ENCODE measurements at regions not wholly inside any gene's neighbourhood (a gene's known extent, or its start where the extent isn't known, plus 50 kb on each side); places are given as distances from the start of the nearest gene placed in this dataset.
"Not testable (repeated sequence)": the region's sequence is repeated elsewhere in the genome, so short reads cannot be mapped to it uniquely, and the experiment has no call there.

GRCh38 chr5:116861666-116862065 is 287.0 kb upstream of the SEMA6A start:
- DNase-seq (ENCODE audit: low read depth), result no peak
- TF ChIP-seq CTCF (conservative IDR thresholded peaks at IDR 0.05; ENCODE audit: low read depth, low read length), result no peak
- no peak overlapping the region for H3K4me3 ChIP-seq (ENCODE audit: low read length)

DNA sequence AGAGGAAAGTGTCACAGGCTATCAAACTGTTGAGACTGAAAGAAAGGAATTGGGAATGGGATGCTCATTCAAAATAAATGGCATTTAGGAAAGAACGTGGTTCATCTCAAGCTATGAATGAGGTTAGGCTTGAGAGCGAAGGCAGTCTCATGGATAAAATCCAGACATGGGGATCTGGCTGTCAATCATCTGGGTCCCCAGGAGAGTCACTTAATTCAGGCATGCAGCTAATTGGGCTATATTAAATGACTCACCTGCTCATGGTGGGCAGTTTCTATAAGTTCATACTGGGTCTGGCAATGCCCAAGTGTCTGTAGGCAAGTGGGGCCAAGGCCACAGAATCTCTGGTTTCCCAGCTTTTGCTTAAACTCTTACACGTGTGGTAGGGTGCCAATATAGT is 286.5 kb upstream of the SEMA6A start:
- no peak for DNase-seq (ENCODE audit: low read depth)
- H3K4me3 ChIP-seq (ENCODE audit: low read length), result no peak overlapping the region
- no peak for TF ChIP-seq CTCF (conservative IDR thresholded peaks at IDR 0.05; ENCODE audit: low read depth, low read length)

GRCh38 chr5:116859666-116860320 is 285.2 kb upstream of the SEMA6A start:
- no peak overlapping the region for H3K4me3 ChIP-seq (ENCODE audit: low read length)
- no peak for DNase-seq (ENCODE audit: low read depth)
- TF ChIP-seq CTCF (conservative IDR thresholded peaks at IDR 0.05; ENCODE audit: low read depth, low read length), result no peak

DNA sequence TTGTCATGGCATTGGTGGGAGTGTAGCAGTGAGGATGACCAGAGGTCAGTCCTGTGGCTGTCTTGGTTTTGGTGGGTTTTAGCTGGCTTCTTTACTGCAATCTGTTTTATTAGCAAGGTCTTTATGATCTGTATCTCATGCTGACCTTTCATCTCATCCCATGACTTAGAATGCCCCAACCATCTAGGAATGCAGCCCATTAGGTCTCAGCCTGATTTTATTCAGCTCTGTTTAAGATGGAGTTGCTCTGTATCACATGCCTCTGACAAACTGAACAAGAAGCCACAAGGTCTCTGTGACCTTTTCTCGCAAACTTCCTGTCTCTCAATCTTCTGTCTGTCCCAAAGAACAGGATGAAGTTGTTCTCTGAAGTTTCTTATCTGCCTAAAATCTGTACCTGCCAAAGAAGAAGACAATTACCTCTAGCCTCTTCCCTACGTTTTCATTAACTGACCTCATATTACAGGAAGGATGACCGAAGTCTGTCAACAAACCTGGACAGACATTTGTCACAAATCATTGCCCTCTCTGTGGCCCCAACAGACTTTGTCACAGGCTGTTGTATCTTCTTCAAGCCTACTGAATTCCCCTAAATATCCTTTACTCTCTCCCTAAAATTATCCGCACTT is 284.2 kb upstream of the SEMA6A start:
- no peak overlapping the region for H3K4me3 ChIP-seq (ENCODE audit: low read length)
- DNase-seq (ENCODE audit: low read depth), result no peak
- no peak for TF ChIP-seq CTCF (conservative IDR thresholded peaks at IDR 0.05; ENCODE audit: low read depth, low read length)

GRCh38 chr5:116858020-116858419 is 283.4 kb upstream of the SEMA6A start:
- H3K4me3 ChIP-seq (ENCODE audit: low read length); DNase-seq (ENCODE audit: low read depth): not testable (repeated sequence)

- DNase-seq (ENCODE audit: low read depth), result no peak
- TF ChIP-seq CTCF (conservative IDR thresholded peaks at IDR 0.05; ENCODE audit: low read depth, low read length), result no peak
- no peak overlapping the region for H3K4me3 ChIP-seq (ENCODE audit: low read length)
Observed at GRCh38 chr5:116856271-116856670, 281.6 kb upstream of the SEMA6A start.

DNA sequence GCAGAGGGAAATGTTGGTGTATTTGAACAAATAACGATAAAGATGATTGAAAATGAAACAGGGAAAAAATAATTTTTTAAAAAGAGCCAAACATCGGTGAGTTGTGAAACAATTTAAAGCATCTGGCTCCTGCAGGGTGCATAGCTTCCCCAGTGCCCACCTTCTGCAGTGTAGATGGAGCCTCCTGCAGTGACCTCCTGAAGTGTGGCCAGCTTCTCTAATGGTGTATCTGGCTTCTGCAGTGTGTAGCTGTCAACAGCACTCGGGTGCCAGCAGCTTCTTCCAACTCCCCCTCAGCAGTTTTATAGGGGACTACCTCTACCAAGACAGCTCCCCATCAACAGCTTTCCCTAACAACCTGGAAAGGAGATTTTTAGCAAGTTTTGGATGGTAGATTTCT is 279.4 kb upstream of the SEMA6A start:
- TF ChIP-seq CTCF (conservative IDR thresholded peaks at IDR 0.05; ENCODE audit: low read depth, low read length), result no peak
- H3K4me3 ChIP-seq (ENCODE audit: low read length), result no peak overlapping the region
- no peak for DNase-seq (ENCODE audit: low read depth)
